ENCODE measurements at regions not wholly inside any gene's neighbourhood (a gene's known extent, or its start where the extent isn't known, plus 50 kb on each side); places are given as distances from the start of the nearest gene placed in this dataset.

- H3K9ac ChIP-seq (replicated peaks in 1 of 4; ENCODE audit: extremely low read depth in 1 of 4, low read depth in 3 of 4, low read length in 3 of 4): no peak overlapping the region
- H4K20me1 ChIP-seq (replicated peaks in 1 of 2; ENCODE audit: control insufficient read depth in 1 of 2, insufficient read depth in 2 of 2, low read length in 2 of 2): no peaks in the 10 kb centered on the region
- ChIA-PET POLR2A (ENCODE audit: partially characterized antibody) (no interaction called here), CTCF (ENCODE audit: partially characterized antibody) (no interaction called here)
- no peak overlapping the region for H2BK12ac ChIP-seq (ENCODE audit: low read depth, low read length)
- no peak overlapping the region for H4K5ac ChIP-seq (ENCODE audit: insufficient read length, low read depth, low read length)
- H3K4ac ChIP-seq (replicated peaks; ENCODE audit: insufficient read length, low read depth, low read length): no peak overlapping the region
- no peaks in the 10 kb centered on the region for H3K23me2 ChIP-seq (ENCODE audit: low read depth, low read length)
- H3K9me3 ChIP-seq (ENCODE audit: insufficient read depth in 2 of 2, low read depth in 1 of 2, low read length in 1 of 2): no peaks in the 10 kb centered on the region
- H2BK120ac ChIP-seq (replicated peaks; ENCODE audit: low read depth, low read length): no peak overlapping the region
- no peaks in the 10 kb centered on the region for H3K36me3 ChIP-seq (ENCODE audit: control insufficient read depth in 2 of 4, insufficient read depth in 4 of 4, low read length in 3 of 4)
- no peaks in the 10 kb centered on the region for H3K79me2 ChIP-seq (ENCODE audit: control insufficient read depth in 1 of 2, insufficient read depth in 2 of 2, low read length in 2 of 2)
- no peaks in the 10 kb centered on the region for H3K79me1 ChIP-seq (ENCODE audit: low read depth, low read length)
- no peak overlapping the region for H2AFZ ChIP-seq (ENCODE audit: low read length)
- H3K23ac ChIP-seq (ENCODE audit: insufficient read length): no peak overlapping the region
- H2BK5ac ChIP-seq (ENCODE audit: low read depth, low read length): no peak overlapping the region
- H3K4me1 ChIP-seq (replicated peaks in 1 of 4; ENCODE audit: control insufficient read depth in 3 of 4, insufficient read depth in 4 of 4, low read length in 3 of 4): no peaks in the 10 kb centered on the region
- 85% methylated on average over 4 of the region's 4 CpGs; no CpG with 5 or more reads in 1 of the 2 experiments for WGBS, 2 experiments (ENCODE audit: extremely low coverage in 1 of 2, insufficient coverage in 1 of 2, insufficient read length in 1 of 2, insufficient replicate concordance in 2 of 2, low coverage in 1 of 2, low lambda C conversion rate in 2 of 2, missing lambda C conversion rate in 1 of 2)
- no peak overlapping the region for H3K56ac ChIP-seq (replicated peaks; ENCODE audit: insufficient read length, low read depth, low read length)
- H2AK5ac ChIP-seq (ENCODE audit: low read depth, low read length): no peak overlapping the region
- no peak overlapping the region for H3K4me3 ChIP-seq (ENCODE audit: extremely low read depth in 1 of 4, insufficient read depth in 2 of 4, low read depth in 3 of 4, low read length in 4 of 4)
- H3K4me2 ChIP-seq (ENCODE audit: insufficient read depth in 1 of 2, low read depth in 2 of 2, low read length in 2 of 2): no peak overlapping the region
- no peak overlapping the region for H4K8ac ChIP-seq (ENCODE audit: extremely low read depth, insufficient read depth, low read length)
- no peak overlapping the region for H4K91ac ChIP-seq (replicated peaks; ENCODE audit: insufficient read length, low read length)
- H3K18ac ChIP-seq (ENCODE audit: extremely low read depth, low read length): no peak overlapping the region
- DNase-seq (ENCODE audit: low read depth in 1 of 2, low spot score in 2 of 2) (no peak), FAIRE-seq (no peak)
- H3K14ac ChIP-seq (ENCODE audit: insufficient read length): no peak overlapping the region
- H3K27me3 ChIP-seq (replicated peaks in 1 of 4; ENCODE audit: control insufficient read depth in 3 of 4, extremely low read depth in 1 of 4, insufficient read depth in 3 of 4, low read length in 3 of 4): no peaks in the 10 kb centered on the region
- no peak overlapping the region for H3K27ac ChIP-seq (ENCODE audit: low read depth, low read length)
- no peak overlapping the region for H2BK20ac ChIP-seq (ENCODE audit: low read length)
- H2BK15ac ChIP-seq (ENCODE audit: low read length): no peak overlapping the region
- TF ChIP-seq SIRT6 (IDR thresholded peaks at IDR 0.05; ENCODE audit: low read length) (no peak), GTF2F1 (IDR thresholded peaks at IDR 0.05; ENCODE audit: borderline replicate concordance, low read depth, low read length) (no peak), HDAC6 (IDR thresholded peaks at IDR 0.05; ENCODE audit: low read depth, low read length) (no peak), YY1 (IDR thresholded peaks at IDR 0.05; ENCODE audit: low read depth, low read length) (no peak), TEAD4 (IDR thresholded peaks at IDR 0.05; ENCODE audit: low read depth, low read length) (no peak), RAD21 (IDR thresholded peaks at IDR 0.05 in 1 of 2, conservative IDR thresholded peaks at IDR 0.05 in 1 of 2; ENCODE audit: low read depth in 2 of 2, low read length in 2 of 2) (no peak), TAF1 (IDR thresholded peaks at IDR 0.05; ENCODE audit: low read depth, low read length) (no peak), SP4 (IDR thresholded peaks at IDR 0.05; ENCODE audit: low read length) (no peak), SP1 (IDR thresholded peaks at IDR 0.05; ENCODE audit: low read depth, low read length) (no peak), CBX5 (IDR thresholded peaks at IDR 0.05; ENCODE audit: low read depth, low read length) (no peak), SIX5 (IDR thresholded peaks at IDR 0.05; ENCODE audit: low read depth, low read length) (no peak), EGR1 (IDR thresholded peaks at IDR 0.05; ENCODE audit: borderline replicate concordance, low read depth, low read length) (no peak), POLR2A (IDR thresholded peaks at IDR 0.05; ENCODE audit: control extremely low read depth in 1 of 2, low read depth in 2 of 2, low read length in 2 of 2) (no peak), SAP30 (IDR thresholded peaks at IDR 0.05; ENCODE audit: insufficient read depth, insufficient replicate concordance, low read length) (no peak), ASH2L (IDR thresholded peaks at IDR 0.05; ENCODE audit: low read length) (no peak), KDM1A (IDR thresholded peaks at IDR 0.05; ENCODE audit: borderline replicate concordance, low read length) (no peak)
- TF ChIP-seq, protein P1, sequence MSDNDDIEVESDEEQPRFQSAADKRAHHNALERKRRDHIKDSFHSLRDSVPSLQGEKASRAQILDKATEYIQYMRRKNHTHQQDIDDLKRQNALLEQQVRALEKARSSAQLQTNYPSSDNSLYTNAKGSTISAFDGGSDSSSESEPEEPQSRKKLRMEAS (IDR thresholded peaks at IDR 0.05): no peak
Measured at GRCh38 chr2:185245216-185245615, 493.4 kb upstream of the FSIP2 start.

All from H1 (cell line).